HG02938 (cell line): ENCODE measurements at regions not wholly inside any gene's neighbourhood (a gene's known extent, or its start where the extent isn't known, plus 50 kb on each side); places are given as distances from the start of the nearest gene placed in this dataset.

Experiments
- ATAC-seq: cut with Tn5 transposase; IDR thresholded peaks from one replicate; pipeline ENCODE4 v1.9.1; 2021; ENCODE audit warnings: mild to moderate bottlenecking, moderate library complexity; ENCODE audit not compliant: unreplicated experiment

- no peak for ATAC-seq
Measured at GRCh38 chr5:1748271-1748670, 51.4 kb downstream of the MRPL36 start.

- no peak for ATAC-seq
Measured at GRCh38 chr5:1747803-1748085, 51.9 kb downstream of the MRPL36 start.

- ATAC-seq = no peak
Measured at GRCh38 chr5:1747079-1747802, 52.4 kb downstream of the MRPL36 start.

DNA sequence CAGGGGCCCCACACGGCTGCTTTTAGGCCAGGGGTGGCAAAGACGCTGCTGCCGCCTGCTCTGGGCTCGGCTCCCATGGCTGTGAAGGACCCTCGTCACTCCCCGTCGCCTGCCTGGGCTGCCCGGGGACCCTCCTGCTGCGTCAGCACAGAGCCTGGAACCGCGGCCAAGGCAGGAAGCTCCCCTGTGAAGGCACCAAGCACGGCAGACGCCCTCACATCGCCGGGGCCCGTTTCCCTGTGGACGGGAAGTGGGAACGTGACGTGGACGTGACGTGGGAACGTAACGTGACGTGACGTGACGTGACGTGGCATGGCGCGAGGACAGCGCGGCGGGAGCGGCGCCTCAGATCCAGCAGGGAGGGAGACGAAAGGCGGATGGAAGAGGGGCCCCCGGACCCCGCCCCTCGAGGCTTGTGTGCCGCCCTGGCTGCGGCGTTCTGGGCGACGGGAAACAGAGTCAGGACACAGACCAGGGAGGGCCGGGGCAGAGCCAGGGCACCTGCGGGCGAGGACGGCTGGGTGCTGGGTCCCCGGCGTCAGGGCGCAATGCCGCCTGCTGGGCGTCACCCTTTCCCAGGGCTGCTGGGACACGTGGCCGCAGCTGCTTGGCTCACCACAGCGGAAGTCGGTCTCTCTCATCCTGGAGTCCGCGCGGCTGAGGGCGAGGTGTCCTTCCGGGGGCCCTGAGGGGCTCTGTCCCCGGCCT, 53.1 kb downstream of the MRPL36 start:
- ATAC-seq = no peak

- no peak for ATAC-seq
Measured at GRCh38 chr5:1745796-1746370, 53.8 kb downstream of the MRPL36 start.

DNA sequence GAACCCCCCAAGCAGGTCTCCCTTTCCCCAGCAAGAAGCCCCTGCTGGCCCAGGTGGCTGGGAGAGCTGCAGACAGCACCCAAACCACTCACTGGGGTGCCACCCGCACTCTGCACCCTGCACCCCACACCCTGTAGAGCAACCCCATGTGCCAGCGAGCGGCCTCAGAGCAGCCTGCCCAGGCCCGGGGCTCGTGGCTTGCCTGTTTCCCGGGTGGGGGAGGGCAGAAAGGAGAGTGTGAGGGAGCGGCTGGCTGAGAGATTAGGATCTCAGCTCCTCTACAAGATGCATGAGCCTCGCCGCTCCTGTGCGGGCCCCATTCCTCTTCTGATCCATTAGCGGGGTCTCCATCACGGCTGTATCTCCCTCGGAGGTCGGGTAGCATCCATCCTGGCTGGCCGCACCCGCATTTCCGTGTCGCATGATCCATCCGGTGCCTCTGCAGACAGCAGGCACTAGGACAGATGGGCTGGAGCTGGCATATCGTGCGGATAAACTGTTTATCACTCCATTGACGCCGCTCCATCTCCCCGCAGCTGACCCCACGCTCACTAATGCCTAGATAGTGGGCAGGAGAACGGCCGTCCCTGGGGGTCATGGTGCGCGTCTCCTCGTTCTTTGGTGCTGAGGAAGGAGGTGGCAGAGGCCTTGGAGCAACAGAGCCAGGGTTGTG, 54.4 kb downstream of the MRPL36 start:
- ATAC-seq = no peak

DNA sequence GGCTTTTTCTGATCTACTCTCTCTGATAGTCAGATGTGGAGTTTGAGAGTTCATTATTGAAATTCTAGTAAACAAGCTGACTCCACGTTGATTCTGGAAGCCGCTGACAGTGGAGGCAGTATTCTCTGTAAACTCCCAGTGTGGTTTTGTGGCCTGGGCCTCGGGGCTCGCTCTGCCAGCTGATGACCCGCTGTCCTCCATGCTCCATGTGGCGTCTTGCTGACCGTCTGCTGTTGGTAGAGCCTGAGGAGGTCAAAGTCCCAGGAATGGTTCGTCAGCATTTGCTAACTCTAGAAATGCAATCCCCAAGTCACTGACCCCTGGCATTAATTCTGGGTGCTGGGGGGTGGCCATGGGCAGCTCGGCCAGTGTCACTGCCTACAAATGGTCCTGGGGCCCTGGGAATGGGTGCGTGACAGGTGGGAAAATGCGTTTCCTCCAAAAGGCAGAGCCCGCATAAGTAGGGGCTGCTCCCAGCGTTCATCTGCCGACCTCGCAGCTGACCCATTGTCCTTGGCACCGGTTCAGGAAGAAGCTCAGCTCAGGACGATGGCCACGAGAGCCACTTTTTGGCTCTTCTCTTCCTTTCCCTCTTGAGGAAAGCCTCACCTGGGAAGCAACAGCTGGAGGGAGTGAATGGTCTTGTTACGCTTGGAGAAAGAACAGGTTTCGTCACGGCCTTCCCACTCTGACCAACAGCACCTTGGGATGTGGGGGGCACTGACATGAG, 55.1 kb downstream of the MRPL36 start:
- ATAC-seq = no peak

DNA sequence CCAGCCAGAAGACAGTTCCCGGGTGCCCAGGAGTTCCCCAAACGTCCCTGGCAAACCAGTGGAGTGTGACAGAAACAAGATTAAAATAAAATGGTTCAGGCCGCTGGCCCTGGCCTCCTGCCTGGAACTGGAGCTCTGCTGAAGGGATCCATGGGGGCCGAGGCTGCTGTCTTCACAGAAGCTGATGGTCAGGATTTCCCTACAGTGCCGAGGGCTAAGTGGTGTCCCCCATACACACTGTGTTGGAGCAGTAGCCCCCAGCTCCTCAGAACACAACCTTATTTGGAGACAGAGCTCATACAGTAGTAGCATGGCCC, 55.9 kb downstream of the MRPL36 start:
- ATAC-seq = no peak

GRCh38 chr5:1743061-1743768, 56.4 kb downstream of the MRPL36 start:
- ATAC-seq = no peak

DNA sequence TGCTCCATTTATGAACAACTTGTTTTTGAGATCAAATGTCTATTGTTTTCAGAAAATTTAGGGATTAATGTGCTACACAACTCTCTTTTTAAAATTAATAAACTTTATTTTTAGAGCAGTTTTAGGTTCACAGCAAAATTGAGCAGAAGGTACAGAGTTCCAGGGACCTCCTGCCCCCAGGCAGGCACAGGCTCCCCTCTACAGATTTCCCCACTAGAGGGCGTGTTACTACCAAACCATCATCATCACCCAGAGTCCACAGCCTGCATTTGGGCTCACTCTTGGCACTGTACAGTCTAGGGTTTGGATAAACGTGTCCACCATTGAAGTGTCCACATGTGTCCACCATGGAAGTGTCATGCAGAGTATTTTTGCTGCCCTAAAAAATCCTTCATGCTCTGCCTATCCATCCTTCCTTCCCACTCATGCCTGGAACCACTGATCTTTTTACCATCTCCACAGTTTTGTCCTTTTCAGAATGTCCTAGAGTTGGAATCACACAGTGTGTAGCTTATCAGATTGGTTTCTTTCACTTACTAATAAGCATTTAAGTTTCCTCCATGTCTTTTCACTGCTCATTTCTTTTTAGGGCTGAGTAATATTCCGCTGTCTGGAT, 61.7 kb downstream of the MRPL36 start:
- ATAC-seq = no peak

DNA sequence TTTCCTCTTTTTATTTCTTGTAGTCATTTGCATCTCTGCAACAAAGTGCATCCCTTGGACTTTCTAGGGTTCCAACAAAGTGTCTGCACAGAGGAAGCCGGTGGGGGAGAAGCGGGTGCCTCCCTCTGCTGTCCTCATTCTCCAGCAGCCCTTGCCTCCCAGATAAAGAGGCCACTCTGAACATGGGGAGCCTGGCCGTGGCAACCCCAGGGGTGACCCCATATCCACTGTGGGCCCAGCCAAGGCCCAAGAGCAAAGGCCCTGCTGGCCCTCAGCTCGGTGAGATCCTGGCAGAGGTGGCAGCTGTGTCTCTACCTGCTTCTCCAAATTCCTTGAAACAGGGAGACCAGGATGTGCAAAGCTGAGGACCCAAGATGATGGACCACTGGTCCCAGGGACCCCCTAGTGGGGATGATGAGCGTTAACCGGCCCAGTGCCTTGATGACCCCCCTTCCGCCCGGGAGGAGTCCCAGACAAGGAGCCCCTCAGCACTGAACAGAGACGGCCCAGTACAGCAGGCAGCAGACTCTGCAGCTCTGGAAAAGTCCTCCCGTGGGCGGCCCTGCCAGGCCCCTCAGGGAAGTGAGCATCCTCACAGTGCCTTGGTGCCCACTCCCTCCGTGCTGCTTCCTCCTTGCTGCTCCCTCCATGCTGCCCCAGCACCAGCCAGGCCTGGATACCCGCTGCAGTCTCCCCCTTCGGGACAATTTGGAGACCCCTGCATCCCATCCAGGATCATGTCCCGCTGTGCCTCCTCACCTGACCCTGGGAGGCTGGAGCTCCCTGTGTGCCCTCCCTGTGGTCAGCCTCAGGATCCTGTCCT, 62.5 kb downstream of the MRPL36 start:
- ATAC-seq = no peak

- no peak for ATAC-seq
Measured at GRCh38 chr5:1736065-1736464, 63.6 kb downstream of the MRPL36 start.

- no peak for ATAC-seq
Measured at GRCh38 chr5:1735320-1735970, 64.2 kb downstream of the MRPL36 start.

DNA sequence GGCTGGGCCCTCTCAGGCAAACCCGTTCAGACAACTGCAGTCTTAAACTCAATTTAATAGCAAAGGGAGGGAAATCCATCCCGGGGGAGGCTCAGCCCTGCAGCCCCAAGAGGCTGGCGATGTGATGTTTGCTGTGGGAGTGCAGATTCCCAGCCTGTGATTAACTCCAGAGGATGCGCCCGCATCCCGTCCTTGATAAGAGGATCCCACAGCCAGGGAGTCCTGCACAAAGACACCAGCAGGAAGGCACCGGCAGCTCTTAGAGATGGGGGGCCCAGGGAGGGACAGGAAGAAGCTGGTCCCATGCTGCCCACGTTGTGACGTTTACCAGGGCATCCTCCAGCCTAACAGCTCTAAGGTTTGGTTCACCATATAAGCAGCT, 64.7 kb downstream of the MRPL36 start:
- no peak for ATAC-seq

- no peak for ATAC-seq
Measured at GRCh38 chr5:1734271-1734907, 65.2 kb downstream of the MRPL36 start.

- no peak for ATAC-seq
Measured at GRCh38 chr5:1733369-1733768, 66.3 kb downstream of the MRPL36 start.

DNA sequence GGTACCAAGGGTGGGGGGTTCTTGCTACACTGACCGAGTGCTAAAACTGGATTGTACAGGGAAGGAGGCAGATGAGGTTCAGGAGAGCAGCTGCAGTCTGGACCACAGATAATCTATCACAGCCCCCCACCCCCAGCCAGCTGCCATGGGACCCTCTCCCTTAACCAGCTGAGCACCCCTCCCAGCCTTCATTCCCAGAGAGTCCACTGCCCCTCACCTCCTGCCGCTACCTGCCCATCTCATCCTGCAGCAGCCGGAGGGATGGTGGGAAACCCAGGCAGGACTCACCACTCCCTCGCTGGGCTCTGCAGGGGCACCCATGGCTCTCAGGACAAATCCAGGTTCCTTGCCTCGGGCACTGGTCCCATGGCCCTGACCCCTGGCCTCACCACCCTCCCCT, 66.7 kb downstream of the MRPL36 start:
- ATAC-seq = no peak

- ATAC-seq = no peak
Measured at GRCh38 chr5:1732238-1732941, 67.2 kb downstream of the MRPL36 start.
